HPDE6-E6E7 (cell line): ENCODE measurements at regions not wholly inside any gene's neighbourhood (a gene's known extent, or its start where the extent isn't known, plus 50 kb on each side); places are given as distances from the start of the nearest gene placed in this dataset.
"Not testable (repeated sequence)": the region's sequence is repeated elsewhere in the genome, so short reads cannot be mapped to it uniquely, and the experiment has no call there.

Experiments used
- DNase-seq: peaks from one replicate; pipeline ENCODE4 v3.0.0; 2011; ENCODE audit warnings: missing footprints; ENCODE audit errors: extremely low spot score

- no peak for DNase-seq
Observed at GRCh38 chr2:190742431-190742830, 93.5 kb downstream of the NAB1 start.

- DNase-seq: no peak
Observed at GRCh38 chr2:190744041-190744440, 95.2 kb downstream of the NAB1 start.

- DNase-seq: no peak
Observed at GRCh38 chr2:190746971-190747761, 98.3 kb downstream of the NAB1 start.

- no peak for DNase-seq
Observed at GRCh38 chr2:190748966-190749365, 100.1 kb downstream of the NAB1 start.

GRCh38 chr2:190755772-190756415 lies 107.0 kb downstream of the NAB1 start:
- DNase-seq: no peak

- DNase-seq: peak; percentile 79
Observed at GRCh38 chr2:190759749-190760213, 110.9 kb downstream of the NAB1 start.

GRCh38 chr2:190760353-190761150 lies 111.7 kb downstream of the NAB1 start:
- not testable (repeated sequence) for DNase-seq

GRCh38 chr2:190761216-190761615 lies 112.3 kb downstream of the NAB1 start:
- DNase-seq: not testable (repeated sequence)

- DNase-seq: no peak
Observed at GRCh38 chr2:190762566-190762965, 113.7 kb downstream of the NAB1 start.

- no peak for DNase-seq
Observed at GRCh38 chr2:190763100-190763499, 114.2 kb downstream of the NAB1 start.

- DNase-seq: no peak
Observed at GRCh38 chr2:190763901-190764514, 115.1 kb downstream of the NAB1 start.

- DNase-seq: peak; percentile 66
Observed at GRCh38 chr2:190765386-190766173, 115.0 kb upstream of the GLS start.

GRCh38 chr2:190766174-190766572 lies 114.4 kb upstream of the GLS start:
- DNase-seq: no peak

GRCh38 chr2:190766595-190766994 lies 114.0 kb upstream of the GLS start:
- DNase-seq: no peak

- no peak for DNase-seq
Observed at GRCh38 chr2:190767821-190768220, 112.8 kb upstream of the GLS start.

GRCh38 chr2:190769258-190769657 lies 111.4 kb upstream of the GLS start:
- no peak for DNase-seq

- DNase-seq: no peak
Observed at GRCh38 chr2:190771726-190772125, 108.9 kb upstream of the GLS start.

- no peak for DNase-seq
Observed at GRCh38 chr2:190780594-190780993, 100.0 kb upstream of the GLS start.

GRCh38 chr2:190781604-190782198 lies 98.9 kb upstream of the GLS start:
- DNase-seq: peak; percentile 64

- no peak for DNase-seq
Observed at GRCh38 chr2:190782264-190782663, 98.4 kb upstream of the GLS start.
